ENCODE measurements at regions not wholly inside any gene's neighbourhood (a gene's known extent, or its start where the extent isn't known, plus 50 kb on each side); places are given as distances from the start of the nearest gene placed in this dataset.

DNA sequence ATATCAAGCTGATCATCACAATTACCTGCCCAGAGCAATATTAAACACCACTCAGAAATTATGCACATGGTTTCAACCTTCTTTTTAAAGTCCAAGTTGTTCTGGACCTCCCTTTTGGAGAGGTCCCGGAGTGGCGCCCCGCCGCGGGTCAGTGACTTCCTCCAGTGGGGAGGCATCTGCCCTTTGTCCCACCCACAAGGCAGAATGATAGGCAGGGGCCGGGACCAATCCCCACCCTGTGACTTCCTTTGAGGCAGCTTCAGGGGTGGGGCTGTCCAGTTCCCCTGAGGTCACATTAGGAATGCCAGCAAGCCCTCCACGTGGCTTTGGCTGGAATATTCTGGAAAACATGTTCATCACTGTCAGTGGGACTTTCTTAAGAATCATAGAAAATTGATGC is 207.0 kb downstream of the ANKRD60 start (continued):
- TF ChIP-seq SP4 (IDR thresholded peaks at IDR 0.05; ENCODE audit: low read length) = no peak
- TF ChIP-seq NANOG (IDR thresholded peaks at IDR 0.05; ENCODE audit: insufficient read depth, low read depth, low read length, poor library complexity, severe bottlenecking) = no peak
- no peak for TF ChIP-seq CBX8 (IDR thresholded peaks at IDR 0.05; ENCODE audit: borderline replicate concordance, low read depth, low read length)
- TF ChIP-seq CHD1 (IDR thresholded peaks at IDR 0.05; ENCODE audit: low read depth, low read length) = no peak

Measured in H1 (cell line).